Epithelial cell of esophagus (primary cell): ENCODE measurements at regions not wholly inside any gene's neighbourhood (a gene's known extent, or its start where the extent isn't known, plus 50 kb on each side); places are given as distances from the start of the nearest gene placed in this dataset.
A peak's percentile ranks its signal among the peaks of the same experiment; 100 is the strongest.
"Not testable (repeated sequence)": the region's sequence is repeated elsewhere in the genome, so short reads cannot be mapped to it uniquely, and the experiment has no call there.

Source experiments
- DNase-seq: peaks from one replicate; pipeline ENCODE4 v3.0.0; 2010; ENCODE audit warnings: low read depth
- H3K4me3 ChIP-seq: 2 replicates; pipeline ENCODE4 v1.5.1; 2011; ENCODE audit warnings: mild to moderate bottlenecking, low read length, control low read depth
- TF ChIP-seq, protein P1 (sequence below): IDR thresholded peaks from 2 replicates; pipeline ENCODE4 v1.5.1; 2011; ENCODE audit warnings: low read depth, mild to moderate bottlenecking, low read length, control low read depth, inconsistent platforms; ENCODE audit not compliant: insufficient read depth; ENCODE audit errors: missing control alignments

DNA sequence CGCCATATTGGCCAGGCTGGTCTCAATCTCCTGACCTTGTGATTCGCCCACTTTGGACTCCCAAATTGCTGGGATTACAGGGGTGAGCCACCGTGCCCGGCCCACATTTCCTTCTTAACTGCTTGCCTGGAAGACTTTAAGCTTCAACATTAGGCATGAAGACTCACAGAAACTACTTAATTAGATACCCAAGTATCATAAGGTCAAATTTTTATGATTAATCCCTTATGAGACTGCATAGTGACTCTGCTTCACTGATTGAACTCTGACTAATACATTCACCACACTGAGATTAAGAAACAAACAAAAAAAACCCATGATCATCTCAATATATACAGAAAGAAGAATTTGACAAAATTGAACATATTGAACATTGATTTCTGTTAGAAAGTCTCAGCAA, 87.4 kb upstream of the KCTD8 start:
- TF ChIP-seq, protein P1, sequence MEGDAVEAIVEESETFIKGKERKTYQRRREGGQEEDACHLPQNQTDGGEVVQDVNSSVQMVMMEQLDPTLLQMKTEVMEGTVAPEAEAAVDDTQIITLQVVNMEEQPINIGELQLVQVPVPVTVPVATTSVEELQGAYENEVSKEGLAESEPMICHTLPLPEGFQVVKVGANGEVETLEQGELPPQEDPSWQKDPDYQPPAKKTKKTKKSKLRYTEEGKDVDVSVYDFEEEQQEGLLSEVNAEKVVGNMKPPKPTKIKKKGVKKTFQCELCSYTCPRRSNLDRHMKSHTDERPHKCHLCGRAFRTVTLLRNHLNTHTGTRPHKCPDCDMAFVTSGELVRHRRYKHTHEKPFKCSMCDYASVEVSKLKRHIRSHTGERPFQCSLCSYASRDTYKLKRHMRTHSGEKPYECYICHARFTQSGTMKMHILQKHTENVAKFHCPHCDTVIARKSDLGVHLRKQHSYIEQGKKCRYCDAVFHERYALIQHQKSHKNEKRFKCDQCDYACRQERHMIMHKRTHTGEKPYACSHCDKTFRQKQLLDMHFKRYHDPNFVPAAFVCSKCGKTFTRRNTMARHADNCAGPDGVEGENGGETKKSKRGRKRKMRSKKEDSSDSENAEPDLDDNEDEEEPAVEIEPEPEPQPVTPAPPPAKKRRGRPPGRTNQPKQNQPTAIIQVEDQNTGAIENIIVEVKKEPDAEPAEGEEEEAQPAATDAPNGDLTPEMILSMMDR, result no peak
- H3K4me3 ChIP-seq, result no peak overlapping the region
- DNase-seq, result peak; percentile 6

DNA sequence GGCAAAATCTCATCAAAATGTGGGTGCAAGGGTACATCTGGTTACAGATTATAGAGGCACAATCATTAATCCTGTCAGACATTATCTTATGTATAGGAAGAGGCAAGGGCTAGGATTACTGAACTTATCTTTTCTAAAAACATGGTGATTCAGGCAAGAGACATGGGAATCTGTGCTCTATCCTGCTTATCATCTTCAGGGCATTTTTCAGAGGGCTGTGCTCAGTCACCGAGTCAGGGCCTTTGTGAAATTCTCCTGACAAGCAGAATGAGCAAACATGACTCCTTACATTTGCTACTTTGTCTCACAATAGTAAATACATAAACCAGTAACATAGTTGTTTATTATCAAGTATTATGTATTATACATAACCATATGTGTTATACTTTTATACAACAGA, 84.2 kb upstream of the KCTD8 start:
- TF ChIP-seq, protein P1, result no peak
- H3K4me3 ChIP-seq, result no peak overlapping the region
- DNase-seq, result no peak

GRCh38 chr4:44522761-44523445, 74.3 kb upstream of the KCTD8 start:
- DNase-seq, result peak; percentile 51
- TF ChIP-seq, protein P1, result no peak
- H3K4me3 ChIP-seq, result no peak overlapping the region

DNA sequence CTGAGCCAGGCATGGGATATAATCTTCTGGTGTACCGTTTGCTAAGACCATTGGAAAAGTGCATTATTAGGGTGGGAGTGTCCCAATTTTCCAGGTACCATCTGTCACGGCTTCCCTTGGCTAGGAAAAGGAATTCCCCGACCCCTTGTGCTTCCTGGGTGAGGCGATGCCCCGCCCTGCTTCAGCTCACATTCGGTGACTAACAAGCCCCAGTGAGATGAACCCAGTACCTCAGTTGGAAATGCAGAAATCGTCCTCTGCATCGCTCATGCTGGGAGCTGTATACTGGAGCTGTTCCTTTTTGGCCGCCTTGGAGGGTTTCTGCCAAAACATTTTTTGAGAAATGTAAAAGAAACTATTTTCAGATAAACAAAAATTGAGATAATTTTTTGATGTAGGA, 53.6 kb upstream of the KCTD8 start:
- DNase-seq, H3K4me3 ChIP-seq: not testable (repeated sequence)
